Spleen (tissue), 11 donors: ENCODE measurements at regions not wholly inside any gene's neighbourhood (a gene's known extent, or its start where the extent isn't known, plus 50 kb on each side); places are given as distances from the start of the nearest gene placed in this dataset.
A peak's percentile ranks its signal among the peaks of the same experiment; 100 is the strongest.

Experiments used
- DNase-seq: peaks from one replicate; pipeline ENCODE4 v3.0.0-alpha.2; 2020
- H3K27ac ChIP-seq, 8 donors: fragments of 200-600 bp; sonication (generic) in 7 of 8; 1 replicate in 4 of 8; 2 replicates in 4 of 8; pipeline versions ENCODE4 v1.5.0 to v1.8.0; 2016 to 2021; ENCODE audit warnings: inconsistent platforms in 4 of 8, mild to moderate bottlenecking in 4 of 8, moderate library complexity in 1 of 8
- H3K27me3 ChIP-seq, 7 donors: fragments of 200-600 bp; sonication (generic) in 6 of 7; replicated peaks in 1 of 7; 1 replicate in 4 of 7; 2 replicates in 3 of 7; pipeline versions ENCODE4 v1.5.0 to v1.8.0; 2016 to 2021; ENCODE audit warnings: inconsistent platforms in 3 of 7, mild to moderate bottlenecking in 1 of 7
- H3K36me3 ChIP-seq, 6 donors: fragments of 200-600 bp; sonication (generic) in 5 of 6; 1 replicate in 4 of 6; 2 replicates in 2 of 6; pipeline versions ENCODE4 v1.5.0 to v1.8.0; 2016 to 2021; ENCODE audit warnings: inconsistent platforms in 2 of 6
- H3K4me1 ChIP-seq, 6 donors: fragments of 200-600 bp; sonication (generic) in 5 of 6; 1 replicate in 3 of 6; 2 replicates in 3 of 6; pipeline versions ENCODE4 v1.5.0 to v1.8.0; 2016 to 2021; ENCODE audit warnings: inconsistent platforms in 3 of 6
- H3K4me3 ChIP-seq, 8 donors: fragments of 200-600 bp; sonication (generic) in 7 of 8; 1 replicate in 4 of 8; 2 replicates in 4 of 8; pipeline versions ENCODE4 v1.5.0 to v1.8.0; 2016 to 2021; ENCODE audit warnings: inconsistent platforms in 4 of 8, mild to moderate bottlenecking in 4 of 8, moderate library complexity in 2 of 8
- H3K9me3 ChIP-seq, 8 donors: fragments of 200-600 bp; sonication (generic) in 7 of 8; 1 replicate in 4 of 8; 2 replicates in 4 of 8; pipeline versions ENCODE4 v1.5.0 to v1.8.0; 2016 to 2021; ENCODE audit warnings: inconsistent platforms in 4 of 8
- CTCF ChIP-seq, 11 experiments: fragments of 200-600 bp in 7 of 11; fragments of 450-650 bp in 4 of 11; sonication (generic) in 4 of 11; IDR thresholded peaks in 8 of 11; conservative IDR thresholded peaks in 3 of 11; 1 replicate in 7 of 11; 2 replicates in 4 of 11; pipeline versions ENCODE4 v1.4.0 to v1.8.0; 2016 to 2021; ENCODE audit warnings: antibody characterized with exemption in 11 of 11, inconsistent platforms in 4 of 11, mild to moderate bottlenecking in 1 of 11
- POLR2A ChIP-seq, 3 donors: fragments of 450-650 bp; IDR thresholded peaks; one replicate each; pipeline ENCODE4 v1.5.1; 2017; ENCODE audit warnings: antibody characterized with exemption in 3 of 3, mild to moderate bottlenecking in 1 of 3
- POLR2AphosphoS5 ChIP-seq, 3 donors: sonication (generic); formaldehyde crosslinking; IDR thresholded peaks; one replicate each; pipeline ENCODE4 v1.5.1; 2017; ENCODE audit warnings: antibody characterized with exemption in 3 of 3
- WGBS, 5 donors: extraction: QIAGEN DNeasy Blood & Tissue Kit in 3 of 5; methylation state at CpG; one replicate each; pipeline versions ENCODE4 v1.1.5 to v1.1.7; 2013 to 2018; 5-methylcytosine and 5-hydroxymethylcytosine counted together
- intact Hi-C: fragments of 100-400 bp; cut with DNase I; formaldehyde crosslinking; loops from one replicate; pipeline ENCODE4 v1.15.0; 2023; ENCODE audit warnings: low total_unique reads
- donor health status: healthy with polysubstance abuse.
- donor health status: DM: no; HTN: no; CAD: no; lungs with moderate emphysema.
- donor health status: DM: no; HTN: no; CAD: no.
- donor health status: Bipolar disorder and iron deficiency.
- donor health status: healthy.
- donor health status: DM: no; HTN: no; CAD: no.
- donor health status: DM: yes; HTN: yes; CAD: no.

- Histone ChIP-seq H3K27ac (no peak overlapping the region), H3K27me3 (no peaks in the 10 kb centered on the region), H3K36me3 (no peaks in the 10 kb centered on the region), H3K9me3 (peaks cover 0 to 21% (median 13%) of the 10 kb centered on the region in 8 donors), H3K4me3 (no peak overlapping the region), H3K4me1 (no peaks in the 10 kb centered on the region)
- DNase-seq: no peak
- TF ChIP-seq POLR2AphosphoS5 (IDR thresholded peaks at IDR 0.05): no peak
- no peak for TF ChIP-seq CTCF (IDR thresholded peaks at IDR 0.05 in 8 of 11, conservative IDR thresholded peaks at IDR 0.05 in 3 of 11)
- TF ChIP-seq POLR2A (IDR thresholded peaks at IDR 0.05): no peak
- 67 to 78% (median 71%) methylated on average over 4 of the region's 4 CpGs for WGBS, 5 donors
- intact Hi-C loops: no loop called here
Measured at GRCh38 chr12:77613411-77613810, 217.3 kb upstream of the NAV3 start.

DNA sequence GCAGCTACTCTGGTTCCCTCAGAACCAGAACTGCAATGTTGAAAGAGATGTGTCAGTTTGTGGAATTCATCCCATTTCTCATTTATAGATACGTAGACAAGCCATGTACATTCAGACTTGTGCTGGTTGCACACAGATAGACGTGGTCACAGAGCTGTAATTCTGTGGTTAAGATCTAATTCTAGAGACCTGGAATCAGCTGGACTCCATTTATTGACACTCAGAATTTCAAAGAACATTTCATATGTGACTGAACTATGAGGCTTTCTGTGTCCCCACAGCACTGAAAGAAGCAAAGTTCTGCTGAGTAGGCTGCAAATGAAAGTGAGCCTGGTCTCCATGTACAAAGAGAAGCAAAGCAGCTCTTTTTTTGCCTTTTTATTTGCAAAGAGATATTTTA is 220.2 kb upstream of the NAV3 start:
- DNase-seq: no peak
- Histone ChIP-seq H3K9me3 (peaks cover 0 to 9% (median 0%) of the 10 kb centered on the region in 8 donors), H3K4me3 (no peak overlapping the region), H3K36me3 (no peaks in the 10 kb centered on the region), H3K27me3 (no peaks in the 10 kb centered on the region), H3K4me1 (no peaks in the 10 kb centered on the region), H3K27ac (no peak overlapping the region)
- intact Hi-C loops: no loop called here
- WGBS, 5 donors: 63 to 77% (median 70%) methylated on average over 2 of the region's 2 CpGs
- TF ChIP-seq POLR2AphosphoS5 (IDR thresholded peaks at IDR 0.05) (no peak), CTCF (IDR thresholded peaks at IDR 0.05 in 8 of 11, conservative IDR thresholded peaks at IDR 0.05 in 3 of 11) (no peak), POLR2A (IDR thresholded peaks at IDR 0.05) (no peak)

- H3K36me3 ChIP-seq: no peaks in the 10 kb centered on the region
- no peak for DNase-seq
- intact Hi-C loops: no loop called here
- no peak overlapping the region for H3K4me3 ChIP-seq
- TF ChIP-seq POLR2AphosphoS5 (IDR thresholded peaks at IDR 0.05) (no peak), POLR2A (IDR thresholded peaks at IDR 0.05) (no peak), CTCF (IDR thresholded peaks at IDR 0.05 in 8 of 11, conservative IDR thresholded peaks at IDR 0.05 in 3 of 11) (no peak)
- H3K4me1 ChIP-seq: no peaks in the 10 kb centered on the region
- peak overlapping the region in 3 of 8 donors; percentile 4 to 32 (median 20) for H3K27ac ChIP-seq
- WGBS, 5 donors: 72 to 92% (median 85%) methylated on average over 2 of the region's 2 CpGs
- H3K27me3 ChIP-seq: no peaks in the 10 kb centered on the region
- peaks cover 0 to 9% (median 0%) of the 10 kb centered on the region in 8 donors for H3K9me3 ChIP-seq
Measured at GRCh38 chr12:77609016-77609415, 221.7 kb upstream of the NAV3 start.

DNA sequence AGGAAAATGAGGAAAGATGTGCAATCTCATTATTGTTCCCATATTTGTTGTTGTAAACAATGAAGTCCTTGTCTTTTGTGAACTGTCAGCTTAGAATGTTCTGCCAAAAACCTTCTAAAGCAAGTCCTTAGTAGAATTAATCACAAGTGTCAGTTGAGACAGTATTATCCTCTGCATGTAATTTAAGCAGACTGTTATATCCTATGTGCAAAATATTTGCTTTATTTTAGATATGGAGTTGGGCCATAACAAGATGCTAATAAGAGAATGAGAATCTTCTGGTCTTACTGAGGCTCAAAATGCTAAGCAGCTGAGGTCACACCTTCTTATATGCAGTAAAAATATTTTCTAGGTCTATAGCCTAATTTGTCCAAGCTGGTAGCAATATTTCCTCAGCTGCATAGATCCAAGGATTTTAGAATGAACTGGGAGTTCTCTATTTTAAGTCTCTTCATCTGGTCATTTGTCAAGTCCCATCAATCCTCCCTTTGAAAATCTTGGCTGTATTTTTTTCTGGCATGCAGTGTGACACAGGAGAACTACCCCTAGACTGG is 222.3 kb upstream of the NAV3 start:
- H3K9me3 ChIP-seq: peaks cover 0 to 9% (median 0%) of the 10 kb centered on the region in 8 donors
- intact Hi-C loops: no loop called here
- no peaks in the 10 kb centered on the region for H3K36me3 ChIP-seq
- no peak overlapping the region for H3K4me3 ChIP-seq
- H3K27ac ChIP-seq: peak overlapping the region in 1 of 8 donors; percentile 32
- H3K4me1 ChIP-seq: no peaks in the 10 kb centered on the region
- no peaks in the 10 kb centered on the region for H3K27me3 ChIP-seq
- TF ChIP-seq CTCF (IDR thresholded peaks at IDR 0.05 in 8 of 11, conservative IDR thresholded peaks at IDR 0.05 in 3 of 11) (no peak), POLR2AphosphoS5 (IDR thresholded peaks at IDR 0.05) (no peak), POLR2A (IDR thresholded peaks at IDR 0.05) (no peak)
- no peak for DNase-seq
